ENCODE measurements at regions not wholly inside any gene's neighbourhood (a gene's known extent, or its start where the extent isn't known, plus 50 kb on each side); places are given as distances from the start of the nearest gene placed in this dataset.

DNA sequence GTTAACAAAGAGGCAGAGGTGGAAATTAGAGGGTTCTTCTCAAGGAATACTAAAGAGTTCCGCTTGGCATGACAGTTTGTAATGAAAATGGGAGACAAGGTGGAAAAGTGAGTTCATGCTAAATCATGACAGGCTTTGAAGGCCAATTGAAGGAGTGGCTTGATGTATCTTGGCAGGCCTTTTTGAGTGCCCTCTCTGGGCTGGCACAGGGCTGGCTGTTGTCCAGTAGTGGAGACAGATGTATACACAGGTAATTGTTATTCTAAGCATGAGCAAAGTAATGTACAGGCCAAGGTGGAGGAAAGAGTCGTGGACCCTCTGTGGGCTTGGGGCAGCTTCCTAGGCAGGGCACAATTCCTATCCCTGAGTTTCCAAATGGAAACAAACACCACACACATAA, 196.7 kb upstream of the GALNT2 start:
- Histone ChIP-seq H3K27me3 (ENCODE audit: control insufficient read depth, extremely low read depth, insufficient read depth, low read length) (peaks cover 5% of the 10 kb centered on the region), H3K79me2 (ENCODE audit: control insufficient read depth, insufficient read depth, low read length) (no peaks in the 10 kb centered on the region), H3K9me3 (ENCODE audit: control insufficient read depth, low read depth, low read length) (no peaks in the 10 kb centered on the region), H3K27ac (ENCODE audit: control insufficient read depth, insufficient read depth, low read length) (no peak overlapping the region), H3K4me2 (ENCODE audit: control insufficient read depth, extremely low read depth, insufficient read depth, low read depth, low read length) (no peak overlapping the region), H3K4me3 (ENCODE audit: control insufficient read depth in 2 of 3, extremely low read depth in 1 of 3, insufficient read depth in 2 of 3, low read depth in 1 of 3, low read length in 3 of 3) (no peak overlapping the region), H3K9ac (ENCODE audit: control insufficient read depth, extremely low read depth, insufficient read depth, low read length) (no peak overlapping the region), H3K36me3 (ENCODE audit: control insufficient read depth in 2 of 2, extremely low read depth in 1 of 2, insufficient read depth in 2 of 2, low read length in 2 of 2) (no peaks in the 10 kb centered on the region), H3K9me1 (ENCODE audit: control insufficient read depth, extremely low read depth, insufficient read depth, low read length) (no peaks in the 10 kb centered on the region), H3K4me1 (ENCODE audit: control insufficient read depth, extremely low read depth, insufficient read depth, low read length) (no peaks in the 10 kb centered on the region), H2AFZ (ENCODE audit: control insufficient read depth, low read length) (no peak overlapping the region), H4K20me1 (ENCODE audit: control insufficient read depth, extremely low read depth, insufficient read depth, low read length) (no peaks in the 10 kb centered on the region)
- no peak for TF ChIP-seq EZH2 (IDR thresholded peaks at IDR 0.05; ENCODE audit: low read length)
- TF ChIP-seq, protein P1, sequence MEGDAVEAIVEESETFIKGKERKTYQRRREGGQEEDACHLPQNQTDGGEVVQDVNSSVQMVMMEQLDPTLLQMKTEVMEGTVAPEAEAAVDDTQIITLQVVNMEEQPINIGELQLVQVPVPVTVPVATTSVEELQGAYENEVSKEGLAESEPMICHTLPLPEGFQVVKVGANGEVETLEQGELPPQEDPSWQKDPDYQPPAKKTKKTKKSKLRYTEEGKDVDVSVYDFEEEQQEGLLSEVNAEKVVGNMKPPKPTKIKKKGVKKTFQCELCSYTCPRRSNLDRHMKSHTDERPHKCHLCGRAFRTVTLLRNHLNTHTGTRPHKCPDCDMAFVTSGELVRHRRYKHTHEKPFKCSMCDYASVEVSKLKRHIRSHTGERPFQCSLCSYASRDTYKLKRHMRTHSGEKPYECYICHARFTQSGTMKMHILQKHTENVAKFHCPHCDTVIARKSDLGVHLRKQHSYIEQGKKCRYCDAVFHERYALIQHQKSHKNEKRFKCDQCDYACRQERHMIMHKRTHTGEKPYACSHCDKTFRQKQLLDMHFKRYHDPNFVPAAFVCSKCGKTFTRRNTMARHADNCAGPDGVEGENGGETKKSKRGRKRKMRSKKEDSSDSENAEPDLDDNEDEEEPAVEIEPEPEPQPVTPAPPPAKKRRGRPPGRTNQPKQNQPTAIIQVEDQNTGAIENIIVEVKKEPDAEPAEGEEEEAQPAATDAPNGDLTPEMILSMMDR (optimal IDR thresholded peaks at IDR 0.05 in 1 of 3, IDR thresholded peaks at IDR 0.05 in 1 of 3, conservative IDR thresholded peaks at IDR 0.05 in 1 of 3; ENCODE audit: extremely low read depth in 1 of 3, insufficient read depth in 2 of 3, low read length in 3 of 3), result no peak
- FAIRE-seq, result no peak
- no peak for DNase-seq (ENCODE audit: low read depth, low spot score)
- dilution Hi-C loops (cut with MboI; ENCODE audit: extremely low pct_ligation_motif_present, low sequenced_read_pairs), result no loop called here

DNA sequence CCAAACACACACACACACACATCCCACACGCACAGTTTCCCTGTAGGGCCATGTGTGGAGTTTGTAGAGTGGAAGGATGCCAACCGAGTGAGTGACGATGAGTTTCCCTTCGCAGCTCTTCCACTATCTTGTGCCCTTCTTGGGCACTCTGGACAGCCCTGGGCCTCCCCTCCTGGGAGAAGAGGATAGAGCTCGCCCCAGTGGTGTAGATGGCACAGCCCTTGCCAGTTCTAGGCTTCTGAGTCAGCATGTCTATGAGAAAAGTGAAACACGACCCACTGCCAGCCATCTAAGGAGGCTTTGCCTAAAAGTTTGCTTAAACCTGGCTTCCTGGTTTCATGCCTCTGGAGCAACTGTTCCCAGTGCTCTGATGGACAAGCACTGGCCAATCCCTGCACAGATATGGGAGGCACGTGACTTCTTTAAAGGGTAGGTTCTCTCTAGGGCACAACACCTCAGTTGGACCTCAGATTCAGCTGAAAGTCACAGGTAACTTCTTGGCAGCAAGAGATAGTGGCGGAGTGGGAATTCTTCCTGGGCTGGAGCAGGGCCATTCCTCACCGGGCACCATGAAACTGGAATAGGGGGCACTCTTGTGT, 195.9 kb upstream of the GALNT2 start:
- H3K27me3 ChIP-seq (ENCODE audit: control insufficient read depth, extremely low read depth, insufficient read depth, low read length), result peaks cover 5% of the 10 kb centered on the region
- no peaks in the 10 kb centered on the region for H3K36me3 ChIP-seq (ENCODE audit: control insufficient read depth in 2 of 2, extremely low read depth in 1 of 2, insufficient read depth in 2 of 2, low read length in 2 of 2)
- no peaks in the 10 kb centered on the region for H3K79me2 ChIP-seq (ENCODE audit: control insufficient read depth, insufficient read depth, low read length)
- no peak overlapping the region for H3K27ac ChIP-seq (ENCODE audit: control insufficient read depth, insufficient read depth, low read length)
- no peaks in the 10 kb centered on the region for H4K20me1 ChIP-seq (ENCODE audit: control insufficient read depth, extremely low read depth, insufficient read depth, low read length)
- H3K4me1 ChIP-seq (ENCODE audit: control insufficient read depth, extremely low read depth, insufficient read depth, low read length), result no peaks in the 10 kb centered on the region
- H3K4me2 ChIP-seq (ENCODE audit: control insufficient read depth, extremely low read depth, insufficient read depth, low read depth, low read length), result no peak overlapping the region
- H2AFZ ChIP-seq (ENCODE audit: control insufficient read depth, low read length), result no peak overlapping the region
- TF ChIP-seq, protein P1 (optimal IDR thresholded peaks at IDR 0.05 in 1 of 3, IDR thresholded peaks at IDR 0.05 in 1 of 3, conservative IDR thresholded peaks at IDR 0.05 in 1 of 3; ENCODE audit: extremely low read depth in 1 of 3, insufficient read depth in 2 of 3, low read length in 3 of 3), result no peak
- no peak for TF ChIP-seq EZH2 (IDR thresholded peaks at IDR 0.05; ENCODE audit: low read length)
- no peaks in the 10 kb centered on the region for H3K9me1 ChIP-seq (ENCODE audit: control insufficient read depth, extremely low read depth, insufficient read depth, low read length)
- FAIRE-seq (no peak), DNase-seq (ENCODE audit: low read depth, low spot score) (no peak)
- dilution Hi-C loops (cut with MboI; ENCODE audit: extremely low pct_ligation_motif_present, low sequenced_read_pairs), result no loop called here
- H3K9me3 ChIP-seq (ENCODE audit: control insufficient read depth, low read depth, low read length), result no peaks in the 10 kb centered on the region
- no peak overlapping the region for H3K9ac ChIP-seq (ENCODE audit: control insufficient read depth, extremely low read depth, insufficient read depth, low read length)
- H3K4me3 ChIP-seq (ENCODE audit: control insufficient read depth in 2 of 3, extremely low read depth in 1 of 3, insufficient read depth in 2 of 3, low read depth in 1 of 3, low read length in 3 of 3), result no peak overlapping the region

Data from keratinocyte (primary cell).